ENCODE measurements at regions not wholly inside any gene's neighbourhood (a gene's known extent, or its start where the extent isn't known, plus 50 kb on each side); places are given as distances from the start of the nearest gene placed in this dataset.

DNA sequence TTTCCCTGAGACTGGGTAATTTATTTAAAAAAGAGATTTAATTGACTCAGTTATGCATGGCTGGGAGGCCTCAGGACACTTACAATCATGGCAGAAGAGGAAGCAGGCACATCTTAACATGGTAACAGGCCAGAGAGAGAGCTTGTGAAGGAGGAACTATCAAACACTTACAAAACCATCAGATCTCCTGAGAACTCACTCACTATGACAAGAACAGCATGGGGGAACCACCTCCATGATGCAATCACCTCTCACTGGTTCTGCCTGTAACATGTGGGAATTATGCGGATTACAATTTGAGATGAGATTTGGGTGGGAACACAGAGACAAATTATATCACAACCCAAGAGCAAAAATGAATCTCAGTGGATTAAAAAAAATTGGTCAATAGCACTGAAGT lies 416.0 kb upstream of the TMCO5A start:
- H3K27ac ChIP-seq, result no peak overlapping the region
- TF ChIP-seq, protein P1, sequence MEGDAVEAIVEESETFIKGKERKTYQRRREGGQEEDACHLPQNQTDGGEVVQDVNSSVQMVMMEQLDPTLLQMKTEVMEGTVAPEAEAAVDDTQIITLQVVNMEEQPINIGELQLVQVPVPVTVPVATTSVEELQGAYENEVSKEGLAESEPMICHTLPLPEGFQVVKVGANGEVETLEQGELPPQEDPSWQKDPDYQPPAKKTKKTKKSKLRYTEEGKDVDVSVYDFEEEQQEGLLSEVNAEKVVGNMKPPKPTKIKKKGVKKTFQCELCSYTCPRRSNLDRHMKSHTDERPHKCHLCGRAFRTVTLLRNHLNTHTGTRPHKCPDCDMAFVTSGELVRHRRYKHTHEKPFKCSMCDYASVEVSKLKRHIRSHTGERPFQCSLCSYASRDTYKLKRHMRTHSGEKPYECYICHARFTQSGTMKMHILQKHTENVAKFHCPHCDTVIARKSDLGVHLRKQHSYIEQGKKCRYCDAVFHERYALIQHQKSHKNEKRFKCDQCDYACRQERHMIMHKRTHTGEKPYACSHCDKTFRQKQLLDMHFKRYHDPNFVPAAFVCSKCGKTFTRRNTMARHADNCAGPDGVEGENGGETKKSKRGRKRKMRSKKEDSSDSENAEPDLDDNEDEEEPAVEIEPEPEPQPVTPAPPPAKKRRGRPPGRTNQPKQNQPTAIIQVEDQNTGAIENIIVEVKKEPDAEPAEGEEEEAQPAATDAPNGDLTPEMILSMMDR (IDR thresholded peaks at IDR 0.05; ENCODE audit: low read depth, low read length), result no peak
- no peak overlapping the region for H3K4me3 ChIP-seq (ENCODE audit: low read depth, low read length)
- no peak for DNase-seq
- H3K36me3 ChIP-seq, result no peaks in the 10 kb centered on the region
- H3K9me3 ChIP-seq (ENCODE audit: severe bottlenecking), result no peaks in the 10 kb centered on the region
- no peaks in the 10 kb centered on the region for H3K27me3 ChIP-seq (ENCODE audit: insufficient read depth, low read depth, severe bottlenecking)

DNA sequence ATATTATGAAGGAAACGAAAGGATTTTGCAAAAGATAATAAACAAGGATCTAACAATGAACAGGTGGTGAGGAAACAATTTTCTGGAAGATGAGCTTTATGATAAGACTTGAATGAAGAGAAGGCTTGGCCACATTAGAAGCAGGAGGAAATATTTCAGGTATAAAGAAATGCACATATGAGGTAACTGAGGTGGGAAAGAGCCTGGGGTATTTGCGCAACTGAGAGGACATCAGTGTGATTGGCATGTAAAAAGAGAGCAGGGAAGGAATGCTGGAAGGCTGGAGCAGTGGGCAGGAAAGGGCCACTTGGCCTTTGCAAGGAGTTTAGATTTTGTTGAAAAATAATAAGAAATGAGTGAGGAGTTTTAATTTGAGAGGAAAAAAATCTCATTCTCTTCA lies 414.4 kb upstream of the TMCO5A start:
- no peak overlapping the region for H3K27ac ChIP-seq
- H3K4me3 ChIP-seq (ENCODE audit: low read depth, low read length), result no peak overlapping the region
- H3K27me3 ChIP-seq (ENCODE audit: insufficient read depth, low read depth, severe bottlenecking), result no peaks in the 10 kb centered on the region
- H3K36me3 ChIP-seq, result no peaks in the 10 kb centered on the region
- TF ChIP-seq, protein P1 (IDR thresholded peaks at IDR 0.05; ENCODE audit: low read depth, low read length), result no peak
- no peaks in the 10 kb centered on the region for H3K9me3 ChIP-seq (ENCODE audit: severe bottlenecking)
- no peak for DNase-seq

DNA sequence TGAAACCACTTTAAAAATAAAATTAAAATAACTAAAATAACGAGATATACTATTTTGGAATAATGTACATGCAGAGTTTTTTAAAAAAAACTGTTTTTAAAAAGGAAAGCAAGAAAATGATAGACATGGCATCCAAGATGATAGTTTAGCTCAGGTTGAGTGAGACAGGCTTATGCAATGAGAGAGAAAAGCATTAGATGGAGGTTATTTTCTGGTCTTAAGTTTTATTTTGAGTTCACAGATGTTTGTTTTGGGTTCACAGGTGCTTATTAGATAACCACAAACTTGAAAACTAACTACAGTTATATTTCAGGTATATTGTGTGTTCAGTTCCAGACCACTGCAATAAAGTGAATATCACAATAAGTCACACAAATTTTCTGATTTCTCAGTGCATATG lies 413.6 kb upstream of the TMCO5A start:
- Histone ChIP-seq H3K27me3 (ENCODE audit: insufficient read depth, low read depth, severe bottlenecking) (no peaks in the 10 kb centered on the region), H3K9me3 (ENCODE audit: severe bottlenecking) (no peaks in the 10 kb centered on the region), H3K36me3 (no peaks in the 10 kb centered on the region), H3K4me3 (ENCODE audit: low read depth, low read length) (no peak overlapping the region), H3K27ac (no peak overlapping the region)
- DNase-seq, result no peak
- TF ChIP-seq, protein P1 (IDR thresholded peaks at IDR 0.05; ENCODE audit: low read depth, low read length), result no peak

DNA sequence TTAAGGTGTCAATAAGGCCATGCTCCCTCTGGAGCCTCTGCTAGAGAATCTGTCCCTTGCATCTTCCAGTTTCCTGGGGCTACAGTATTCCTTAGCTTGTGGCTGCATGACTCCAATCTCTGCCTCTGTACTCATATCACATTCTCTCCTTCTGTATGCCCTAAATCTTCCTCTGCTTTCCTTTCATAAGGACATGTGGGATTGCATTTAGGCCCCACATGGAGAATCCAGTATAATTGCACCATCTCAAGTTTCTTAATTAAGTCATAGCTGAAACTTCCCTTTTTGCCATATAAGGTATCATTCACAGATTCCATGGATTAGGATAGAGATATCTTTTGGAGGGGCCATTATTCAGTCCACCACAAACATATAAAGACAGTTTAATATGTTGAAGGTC lies 409.8 kb upstream of the TMCO5A start:
- Histone ChIP-seq H3K9me3 (ENCODE audit: severe bottlenecking) (no peaks in the 10 kb centered on the region), H3K4me3 (ENCODE audit: low read depth, low read length) (no peak overlapping the region), H3K27ac (no peak overlapping the region), H3K27me3 (ENCODE audit: insufficient read depth, low read depth, severe bottlenecking) (no peaks in the 10 kb centered on the region), H3K36me3 (no peaks in the 10 kb centered on the region)
- DNase-seq, result no peak
- TF ChIP-seq, protein P1 (IDR thresholded peaks at IDR 0.05; ENCODE audit: low read depth, low read length), result no peak

DNA sequence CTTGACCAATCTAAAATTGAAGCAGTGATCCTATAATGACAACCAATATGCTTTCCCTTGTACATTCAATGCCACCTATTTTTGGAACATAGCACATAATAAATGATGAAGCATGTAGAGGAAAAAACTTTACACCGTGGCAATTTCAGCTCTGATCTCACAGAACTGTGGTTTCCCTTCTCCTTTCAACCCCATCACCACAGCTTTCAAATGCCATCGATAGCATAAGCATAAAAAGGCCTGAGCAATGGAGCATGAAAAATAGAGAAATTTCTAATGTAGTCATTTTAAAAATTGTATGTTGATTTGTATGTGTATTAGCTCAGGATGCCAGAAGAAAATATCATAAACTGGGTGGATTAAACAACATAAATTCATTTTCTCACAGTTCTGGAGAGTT lies 406.0 kb upstream of the TMCO5A start:
- H3K27ac ChIP-seq, result no peak overlapping the region
- no peak for DNase-seq
- H3K36me3 ChIP-seq, result no peaks in the 10 kb centered on the region
- H3K4me3 ChIP-seq (ENCODE audit: low read depth, low read length), result no peak overlapping the region
- TF ChIP-seq, protein P1 (IDR thresholded peaks at IDR 0.05; ENCODE audit: low read depth, low read length), result no peak
- no peaks in the 10 kb centered on the region for H3K27me3 ChIP-seq (ENCODE audit: insufficient read depth, low read depth, severe bottlenecking)
- H3K9me3 ChIP-seq (ENCODE audit: severe bottlenecking), result no peaks in the 10 kb centered on the region

DNA sequence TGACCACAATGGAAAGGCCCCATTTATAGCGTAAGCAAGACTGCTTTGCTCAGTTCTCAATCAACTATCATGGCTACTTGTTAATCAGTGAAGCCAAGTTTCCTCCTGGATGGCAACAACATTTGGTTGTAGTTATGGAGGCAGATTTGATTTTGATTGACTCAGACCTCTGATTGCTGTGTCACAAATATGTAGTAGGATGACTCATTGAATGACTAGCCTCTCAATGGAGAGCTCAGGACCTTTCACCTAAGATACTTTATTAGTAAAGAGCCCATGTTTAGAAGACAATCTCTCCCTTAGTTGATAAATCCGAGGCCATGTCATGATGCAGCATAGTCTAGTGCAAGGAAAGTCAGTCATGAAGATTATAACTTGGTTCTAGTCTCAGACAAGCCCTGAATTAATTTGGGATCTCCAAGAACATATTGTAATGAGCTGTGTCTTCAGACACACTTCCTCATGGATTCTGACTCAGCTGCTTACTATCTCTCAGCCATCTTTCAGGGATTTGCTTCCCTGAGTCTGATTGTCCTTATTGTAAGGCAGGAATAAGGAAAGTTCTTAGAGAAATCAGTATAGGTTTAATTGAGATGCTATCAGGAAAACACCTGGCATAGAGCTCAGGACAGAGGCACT lies 397.4 kb upstream of the TMCO5A start:
- Histone ChIP-seq H3K27me3 (ENCODE audit: insufficient read depth, low read depth, severe bottlenecking) (no peaks in the 10 kb centered on the region), H3K4me3 (ENCODE audit: low read depth, low read length) (no peak overlapping the region), H3K36me3 (no peaks in the 10 kb centered on the region), H3K27ac (no peak overlapping the region), H3K9me3 (ENCODE audit: severe bottlenecking) (no peaks in the 10 kb centered on the region)
- no peak for DNase-seq
- TF ChIP-seq, protein P1 (IDR thresholded peaks at IDR 0.05; ENCODE audit: low read depth, low read length), result no peak
